GM12878 (cell line): ENCODE measurements at regions not wholly inside any gene's neighbourhood (a gene's known extent, or its start where the extent isn't known, plus 50 kb on each side); places are given as distances from the start of the nearest gene placed in this dataset.

Source experiments
- ATAC-seq: fragments of 200-7000 bp; cut with Tn5 transposase; 3 replicates; pipeline ENCODE4 v1.9.1; 2020; ENCODE audit warnings: mild to moderate bottlenecking, moderate library complexity
- BruUV-seq: library from RNA; stranded (reverse); fragments of 400-500 nt; replicated peaks from 2 replicates; lab custom pipeline; 2021; lab: Mats Ljungman, UMichigan
- CTCF ChIA-PET: fragments of 300-600 bp; sonication (Branson Sonifier 250); formaldehyde crosslinking; extraction: SDS; loops from one replicate; lab custom pipeline; 2021; ENCODE audit warnings: inconsistent platforms; lab: Yijun Ruan, JAX
- POLR2A ChIA-PET: fragments of 350-600 bp; formaldehyde crosslinking; extraction: SDS; loops from one replicate; lab custom pipeline; 2021; ENCODE audit warnings: inconsistent platforms; lab: Charles Lee
- RAD21 ChIA-PET: fragments of 300-600 bp; sonication (Branson Sonifier 250); formaldehyde crosslinking; loops from one replicate; lab custom pipeline; 2023; ENCODE audit warnings: antibody characterized with exemption; ENCODE audit not compliant: unreplicated experiment; lab: Charles Lee
- SMC1A ChIA-PET: fragments of 300-600 bp; sonication (Branson Sonifier 250); formaldehyde crosslinking; loops from one replicate; lab custom pipeline; 2023; ENCODE audit not compliant: unreplicated experiment, uncharacterized antibody; lab: Charles Lee
- DNase-seq: peaks from one replicate; pipeline ENCODE4 v3.0.0-alpha.2; 2011; ENCODE audit warnings: low read depth, low spot score
- FAIRE-seq: peaks from 3 replicates; lab custom pipeline; 2011; peaks lifted over from hg19 to GRCh38; lab: Jason Lieb, UNC
- H2AFZ ChIP-seq: 2 replicates; pipeline ENCODE4 v1.6.0; 2011; ENCODE audit warnings: low read depth, low read length, control low read depth; ENCODE audit not compliant: control insufficient read depth
- H3K27ac ChIP-seq: 2 replicates; pipeline ENCODE4 v1.5.1; 2011; ENCODE audit warnings: control low read depth; ENCODE audit not compliant: control insufficient read depth, insufficient read depth
- H3K27me3 ChIP-seq, 2 experiments: replicated peaks in 1 of 2; 2 replicates each; pipeline versions ENCODE4 v1.6.0 to v1.6.1; 2011; ENCODE audit warnings: low read length in 1 of 2; ENCODE audit not compliant: control insufficient read depth in 2 of 2, insufficient read depth in 2 of 2
- H3K36me3 ChIP-seq, 2 experiments: 2 replicates each; pipeline ENCODE4 v1.5.1; 2011; ENCODE audit warnings: low read length in 1 of 2; ENCODE audit not compliant: control insufficient read depth in 2 of 2, insufficient read depth in 2 of 2
- H3K4me1 ChIP-seq: 2 replicates; pipeline ENCODE4 v1.6.1; 2011; ENCODE audit warnings: mild to moderate bottlenecking, low read length, moderate library complexity, mixed read lengths; ENCODE audit not compliant: control insufficient read depth, insufficient read depth
- H3K4me2 ChIP-seq: 2 replicates; pipeline ENCODE4 v1.6.0; 2011; ENCODE audit warnings: control low read depth; ENCODE audit not compliant: control insufficient read depth, insufficient read depth
- H3K4me3 ChIP-seq: fragments of 200-600 bp; sonication (generic); 2 replicates; pipeline ENCODE4 v1.5.1; 2016
- H3K79me2 ChIP-seq: 2 replicates; pipeline ENCODE4 v1.6.0; 2011; ENCODE audit warnings: low read length; ENCODE audit not compliant: control insufficient read depth, insufficient read depth
- H3K9ac ChIP-seq: 2 replicates; pipeline ENCODE4 v1.8.0; 2011; ENCODE audit warnings: low read length, control low read depth, mixed read lengths; ENCODE audit not compliant: control insufficient read depth, insufficient read depth
- H3K9me3 ChIP-seq: replicated peaks from 3 replicates; pipeline ENCODE4 v1.5.1; 2011; ENCODE audit warnings: mild to moderate bottlenecking, low read length; ENCODE audit not compliant: control insufficient read depth, insufficient read depth
- H4K20me1 ChIP-seq: 2 replicates; pipeline ENCODE4 v1.6.0; 2011; ENCODE audit not compliant: control insufficient read depth, insufficient read depth
- CHD2 ChIP-seq: IDR thresholded peaks from 2 replicates; pipeline ENCODE4 v1.6.1; 2011; ENCODE audit warnings: low read depth, low read length, improper control_type of control experiment, borderline replicate concordance
- JUND ChIP-seq: IDR thresholded peaks from 2 replicates; pipeline ENCODE4 v1.6.1; 2012; ENCODE audit warnings: low read depth, mild to moderate bottlenecking, low read length, improper control_type of control experiment, moderate library complexity
- RUNX3 ChIP-seq: IDR thresholded peaks from 2 replicates; pipeline ENCODE4 v1.6.1; 2012; ENCODE audit warnings: low read length, inconsistent platforms
- SMC3 ChIP-seq: IDR thresholded peaks from 2 replicates; pipeline ENCODE4 v1.6.1; 2011; ENCODE audit warnings: low read length, improper control_type of control experiment, borderline replicate concordance
- TBL1XR1 ChIP-seq: IDR thresholded peaks from 2 replicates; pipeline ENCODE4 v1.6.1; 2012; ENCODE audit warnings: low read depth, low read length, improper control_type of control experiment
- TCF3 ChIP-seq: IDR thresholded peaks from 2 replicates; pipeline ENCODE4 v1.6.1; 2012; ENCODE audit warnings: low read depth, mild to moderate bottlenecking, low read length, borderline replicate concordance; ENCODE audit not compliant: insufficient read depth
- WGBS: methylation state at CpG from one replicate; pipeline ENCODE4 v1.1.6; 2016; ENCODE audit warnings: low lambda C conversion rate; ENCODE audit not compliant: insufficient replicate concordance, insufficient coverage; ENCODE audit errors: missing lambda C conversion rate; 5-methylcytosine and 5-hydroxymethylcytosine counted together
- in situ Hi-C: fragments of 300-500 bp; cut with MboI; formaldehyde crosslinking; loops from 9 replicates; pipeline ENCODE4 v1.14.3; 2018; ENCODE audit warnings: mixed read lengths
- intact Hi-C: fragments of 100-400 bp; cut with micrococcal nuclease; formaldehyde crosslinking; loops from one replicate; pipeline ENCODE4 v1.14.2; 2022; ENCODE audit not compliant: unreplicated experiment
- TF ChIP-seq, protein P1 (sequence below): fragments of 150-350 bp; IDR thresholded peaks from 2 replicates; pipeline ENCODE4 v1.6.1; 2016; ENCODE audit warnings: low read depth, low read length
- TF ChIP-seq, protein P2 (sequence below): fragments of 450-650 bp; IDR thresholded peaks from 2 replicates; pipeline ENCODE4 v1.6.1; 2016; ENCODE audit warnings: mild to moderate bottlenecking

DNA sequence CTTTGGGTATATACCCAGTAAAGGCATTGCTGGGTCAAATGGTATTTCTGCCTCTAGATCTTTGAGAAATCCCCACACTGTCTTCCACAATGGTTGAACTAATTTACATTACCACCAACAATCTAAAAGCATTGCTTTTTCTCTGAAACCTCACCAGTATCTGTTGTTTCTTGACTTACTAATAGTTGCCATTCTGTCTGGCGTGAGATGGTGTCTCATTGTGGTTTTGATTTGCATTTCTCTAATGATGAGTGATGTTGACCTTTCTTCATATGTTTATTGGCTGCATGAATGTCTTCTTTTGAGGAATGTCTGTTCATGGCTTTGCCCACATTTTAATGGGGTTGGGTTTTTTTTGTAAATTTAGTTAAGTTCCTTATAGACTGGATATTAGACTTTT is 382.6 kb upstream of the ZNF804A start:
- no peaks in the 10 kb centered on the region for H3K27me3 ChIP-seq
- ChIA-PET RAD21 (no interaction called here), SMC1A (no interaction called here), CTCF (no interaction called here)
- WGBS: 0% methylated on average over 1 of the region's 1 CpG
- H3K4me1 ChIP-seq: no peaks in the 10 kb centered on the region
- H2AFZ ChIP-seq: no peak overlapping the region
- H3K4me3 ChIP-seq: no peak overlapping the region
- peak; percentile 49 for ATAC-seq
- in situ Hi-C loops: no loop called here
- intact Hi-C loops: no loop called here
- no peak for FAIRE-seq
- no peaks in the 10 kb centered on the region for H3K36me3 ChIP-seq
- no peak overlapping the region for H3K4me2 ChIP-seq
- no peak for TF ChIP-seq JUND
- no peak for TF ChIP-seq SMC3
- TF ChIP-seq, protein P1, sequence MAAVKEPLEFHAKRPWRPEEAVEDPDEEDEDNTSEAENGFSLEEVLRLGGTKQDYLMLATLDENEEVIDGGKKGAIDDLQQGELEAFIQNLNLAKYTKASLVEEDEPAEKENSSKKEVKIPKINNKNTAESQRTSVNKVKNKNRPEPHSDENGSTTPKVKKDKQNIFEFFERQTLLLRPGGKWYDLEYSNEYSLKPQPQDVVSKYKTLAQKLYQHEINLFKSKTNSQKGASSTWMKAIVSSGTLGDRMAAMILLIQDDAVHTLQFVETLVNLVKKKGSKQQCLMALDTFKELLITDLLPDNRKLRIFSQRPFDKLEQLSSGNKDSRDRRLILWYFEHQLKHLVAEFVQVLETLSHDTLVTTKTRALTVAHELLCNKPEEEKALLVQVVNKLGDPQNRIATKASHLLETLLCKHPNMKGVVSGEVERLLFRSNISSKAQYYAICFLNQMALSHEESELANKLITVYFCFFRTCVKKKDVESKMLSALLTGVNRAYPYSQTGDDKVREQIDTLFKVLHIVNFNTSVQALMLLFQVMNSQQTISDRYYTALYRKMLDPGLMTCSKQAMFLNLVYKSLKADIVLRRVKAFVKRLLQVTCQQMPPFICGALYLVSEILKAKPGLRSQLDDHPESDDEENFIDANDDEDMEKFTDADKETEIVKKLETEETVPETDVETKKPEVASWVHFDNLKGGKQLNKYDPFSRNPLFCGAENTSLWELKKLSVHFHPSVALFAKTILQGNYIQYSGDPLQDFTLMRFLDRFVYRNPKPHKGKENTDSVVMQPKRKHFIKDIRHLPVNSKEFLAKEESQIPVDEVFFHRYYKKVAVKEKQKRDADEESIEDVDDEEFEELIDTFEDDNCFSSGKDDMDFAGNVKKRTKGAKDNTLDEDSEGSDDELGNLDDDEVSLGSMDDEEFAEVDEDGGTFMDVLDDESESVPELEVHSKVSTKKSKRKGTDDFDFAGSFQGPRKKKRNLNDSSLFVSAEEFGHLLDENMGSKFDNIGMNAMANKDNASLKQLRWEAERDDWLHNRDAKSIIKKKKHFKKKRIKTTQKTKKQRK: no peak
- no peak for TF ChIP-seq TCF3
- TF ChIP-seq TBL1XR1: no peak
- peak; percentile 47 for TF ChIP-seq RUNX3
- TF ChIP-seq, protein P2, sequence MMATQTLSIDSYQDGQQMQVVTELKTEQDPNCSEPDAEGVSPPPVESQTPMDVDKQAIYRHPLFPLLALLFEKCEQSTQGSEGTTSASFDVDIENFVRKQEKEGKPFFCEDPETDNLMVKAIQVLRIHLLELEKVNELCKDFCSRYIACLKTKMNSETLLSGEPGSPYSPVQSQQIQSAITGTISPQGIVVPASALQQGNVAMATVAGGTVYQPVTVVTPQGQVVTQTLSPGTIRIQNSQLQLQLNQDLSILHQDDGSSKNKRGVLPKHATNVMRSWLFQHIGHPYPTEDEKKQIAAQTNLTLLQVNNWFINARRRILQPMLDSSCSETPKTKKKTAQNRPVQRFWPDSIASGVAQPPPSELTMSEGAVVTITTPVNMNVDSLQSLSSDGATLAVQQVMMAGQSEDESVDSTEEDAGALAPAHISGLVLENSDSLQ: 0 out of 2 replicates have a peak, but pooled peaks have one; percentile 18
- no peak for TF ChIP-seq CHD2
- TF ChIP-seq, all 136 proteins: peak for 2
- no peaks in the 10 kb centered on the region for H3K79me2 ChIP-seq
- POLR2A ChIA-PET: no interaction called here
- no peak overlapping the region for H3K27ac ChIP-seq
- no TSS peak for BruUV-seq
- H4K20me1 ChIP-seq: no peaks in the 10 kb centered on the region
- no peak overlapping the region for H3K9ac ChIP-seq
- no peaks in the 10 kb centered on the region for H3K9me3 ChIP-seq
- DNase-seq: no peak
